ENCODE measurements at regions not wholly inside any gene's neighbourhood (a gene's known extent, or its start where the extent isn't known, plus 50 kb on each side); places are given as distances from the start of the nearest gene placed in this dataset.

GRCh38 chr19:33906578-33907335, 110.1 kb downstream of the KCTD15 start:
- no peak for TF ChIP-seq ZBTB7A (IDR thresholded peaks at IDR 0.05; ENCODE audit: low read depth)
- TF ChIP-seq RAD21 (IDR thresholded peaks at IDR 0.05; ENCODE audit: low read depth), result no peak
- TF ChIP-seq TAF1 (IDR thresholded peaks at IDR 0.05; ENCODE audit: low read depth), result no peak
- TF ChIP-seq, protein P1, sequence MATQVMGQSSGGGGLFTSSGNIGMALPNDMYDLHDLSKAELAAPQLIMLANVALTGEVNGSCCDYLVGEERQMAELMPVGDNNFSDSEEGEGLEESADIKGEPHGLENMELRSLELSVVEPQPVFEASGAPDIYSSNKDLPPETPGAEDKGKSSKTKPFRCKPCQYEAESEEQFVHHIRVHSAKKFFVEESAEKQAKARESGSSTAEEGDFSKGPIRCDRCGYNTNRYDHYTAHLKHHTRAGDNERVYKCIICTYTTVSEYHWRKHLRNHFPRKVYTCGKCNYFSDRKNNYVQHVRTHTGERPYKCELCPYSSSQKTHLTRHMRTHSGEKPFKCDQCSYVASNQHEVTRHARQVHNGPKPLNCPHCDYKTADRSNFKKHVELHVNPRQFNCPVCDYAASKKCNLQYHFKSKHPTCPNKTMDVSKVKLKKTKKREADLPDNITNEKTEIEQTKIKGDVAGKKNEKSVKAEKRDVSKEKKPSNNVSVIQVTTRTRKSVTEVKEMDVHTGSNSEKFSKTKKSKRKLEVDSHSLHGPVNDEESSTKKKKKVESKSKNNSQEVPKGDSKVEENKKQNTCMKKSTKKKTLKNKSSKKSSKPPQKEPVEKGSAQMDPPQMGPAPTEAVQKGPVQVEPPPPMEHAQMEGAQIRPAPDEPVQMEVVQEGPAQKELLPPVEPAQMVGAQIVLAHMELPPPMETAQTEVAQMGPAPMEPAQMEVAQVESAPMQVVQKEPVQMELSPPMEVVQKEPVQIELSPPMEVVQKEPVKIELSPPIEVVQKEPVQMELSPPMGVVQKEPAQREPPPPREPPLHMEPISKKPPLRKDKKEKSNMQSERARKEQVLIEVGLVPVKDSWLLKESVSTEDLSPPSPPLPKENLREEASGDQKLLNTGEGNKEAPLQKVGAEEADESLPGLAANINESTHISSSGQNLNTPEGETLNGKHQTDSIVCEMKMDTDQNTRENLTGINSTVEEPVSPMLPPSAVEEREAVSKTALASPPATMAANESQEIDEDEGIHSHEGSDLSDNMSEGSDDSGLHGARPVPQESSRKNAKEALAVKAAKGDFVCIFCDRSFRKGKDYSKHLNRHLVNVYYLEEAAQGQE (IDR thresholded peaks at IDR 0.05; ENCODE audit: low read depth), result no peak
- no peak for TF ChIP-seq NFIC (IDR thresholded peaks at IDR 0.05)
- TF ChIP-seq TCF12 (IDR thresholded peaks at IDR 0.05; ENCODE audit: low read depth), result no peak
- TF ChIP-seq CEBPB (IDR thresholded peaks at IDR 0.05), result no peak
- no peak for TF ChIP-seq CREB1 (IDR thresholded peaks at IDR 0.05; ENCODE audit: low read depth)
- no peak for TF ChIP-seq EP300 (IDR thresholded peaks at IDR 0.05; ENCODE audit: borderline replicate concordance)
- TF ChIP-seq MAX (IDR thresholded peaks at IDR 0.05), result no peak

DNA sequence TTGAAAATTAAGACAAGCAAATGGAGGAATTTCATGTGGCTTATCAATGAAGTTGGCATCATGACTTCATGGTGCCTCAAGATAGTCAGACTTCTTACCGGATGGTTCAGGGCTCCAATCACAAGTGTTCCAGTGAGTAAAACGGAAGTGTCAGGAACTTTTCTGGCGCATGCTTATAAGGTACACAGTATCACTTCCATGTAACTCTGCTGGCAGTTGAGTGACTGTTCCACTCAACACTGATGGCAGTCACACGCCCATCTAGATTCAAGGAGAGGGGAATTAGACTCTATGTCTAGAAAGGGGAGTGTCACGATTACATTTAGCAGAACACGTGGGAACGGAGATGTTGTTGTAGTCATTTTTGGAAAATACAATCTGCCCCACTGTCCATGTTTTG, 114.3 kb downstream of the KCTD15 start:
- no peak for TF ChIP-seq YY1 (IDR thresholded peaks at IDR 0.05; ENCODE audit: low read depth)
- no peak for TF ChIP-seq TCF12 (IDR thresholded peaks at IDR 0.05; ENCODE audit: low read depth)
- TF ChIP-seq, protein P1 (IDR thresholded peaks at IDR 0.05; ENCODE audit: low read depth), result no peak
- no peak for TF ChIP-seq TEAD4 (IDR thresholded peaks at IDR 0.05)
- TF ChIP-seq MAX (IDR thresholded peaks at IDR 0.05), result no peak
- TF ChIP-seq ZBTB7A (IDR thresholded peaks at IDR 0.05; ENCODE audit: low read depth), result no peak
- no peak for TF ChIP-seq FOXM1 (IDR thresholded peaks at IDR 0.05; ENCODE audit: borderline replicate concordance, low read depth)
- TF ChIP-seq RAD21 (IDR thresholded peaks at IDR 0.05; ENCODE audit: low read depth), result no peak
- no peak for TF ChIP-seq CEBPB (IDR thresholded peaks at IDR 0.05)
- TF ChIP-seq EGR1 (IDR thresholded peaks at IDR 0.05), result no peak
- no peak for TF ChIP-seq TAF1 (IDR thresholded peaks at IDR 0.05; ENCODE audit: low read depth)
- no peak for TF ChIP-seq NFIC (IDR thresholded peaks at IDR 0.05)

DNA sequence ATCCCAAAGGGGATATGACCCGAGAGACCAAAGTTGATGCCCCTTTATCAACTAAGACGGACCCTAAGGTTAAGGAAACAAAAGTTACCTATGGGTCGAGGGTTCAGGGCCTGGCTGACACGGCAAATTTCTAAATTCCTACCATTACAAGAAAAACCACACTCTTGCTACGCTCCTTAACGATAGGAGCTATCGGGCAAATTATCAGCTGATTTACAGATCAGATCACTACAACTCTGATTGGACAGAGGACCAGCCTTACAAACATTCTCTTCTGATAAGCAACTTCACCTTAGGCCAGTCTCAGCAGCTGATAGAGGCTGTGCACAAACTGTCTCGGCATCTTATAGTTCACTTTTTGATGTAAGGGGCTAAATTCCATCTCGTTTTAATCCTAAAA, 117.9 kb downstream of the KCTD15 start:
- TF ChIP-seq FOXM1 (IDR thresholded peaks at IDR 0.05; ENCODE audit: borderline replicate concordance, low read depth) (no peak), MAX (IDR thresholded peaks at IDR 0.05) (no peak), CEBPB (IDR thresholded peaks at IDR 0.05) (no peak), TAF1 (IDR thresholded peaks at IDR 0.05; ENCODE audit: low read depth) (no peak)

DNA sequence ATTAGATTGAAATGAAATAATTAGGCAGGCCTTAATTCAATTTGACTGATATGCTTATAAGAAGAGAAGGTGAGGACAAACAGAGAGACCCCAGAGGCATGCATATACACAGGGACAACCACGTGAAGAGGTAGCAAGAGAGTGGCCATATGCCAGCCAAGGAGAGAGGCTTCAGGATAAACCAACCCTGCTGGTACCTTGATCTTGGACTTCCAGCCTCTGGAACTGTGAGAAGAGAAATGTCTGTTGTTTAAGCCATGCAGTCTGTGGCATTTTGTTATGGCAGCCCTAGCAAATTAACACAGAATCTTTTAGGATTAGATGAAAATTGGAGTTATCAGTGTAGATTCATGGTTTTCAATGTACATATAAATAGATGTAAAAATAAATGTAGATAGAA, 120.1 kb downstream of the KCTD15 start:
- TF ChIP-seq FOXM1 (IDR thresholded peaks at IDR 0.05; ENCODE audit: borderline replicate concordance, low read depth) (no peak), CEBPB (IDR thresholded peaks at IDR 0.05) (no peak), EP300 (IDR thresholded peaks at IDR 0.05; ENCODE audit: borderline replicate concordance) (no peak), RAD21 (IDR thresholded peaks at IDR 0.05; ENCODE audit: low read depth) (no peak), ZBTB7A (IDR thresholded peaks at IDR 0.05; ENCODE audit: low read depth) (no peak), YY1 (IDR thresholded peaks at IDR 0.05; ENCODE audit: low read depth) (no peak)

DNA sequence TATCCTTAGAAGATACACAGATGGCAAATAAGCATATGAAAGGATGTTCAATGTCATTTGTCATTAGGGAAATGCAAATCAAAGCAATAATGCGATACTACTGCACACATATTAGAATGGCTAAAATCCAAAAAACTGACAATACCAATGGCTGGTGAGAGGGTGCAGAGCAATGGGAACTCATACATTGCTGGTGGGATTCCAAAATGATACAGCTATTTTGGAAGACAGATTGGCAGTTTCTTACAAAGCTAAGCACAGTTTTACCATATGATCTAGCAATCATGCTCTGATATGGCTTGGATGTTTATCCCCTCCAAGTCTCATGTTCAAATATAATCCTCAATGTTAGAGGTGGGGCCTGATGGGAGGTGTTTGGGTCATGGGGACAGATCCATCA, 122.6 kb downstream of the KCTD15 start:
- TF ChIP-seq EP300 (IDR thresholded peaks at IDR 0.05; ENCODE audit: borderline replicate concordance) (no peak), CEBPB (IDR thresholded peaks at IDR 0.05) (no peak)

DNA sequence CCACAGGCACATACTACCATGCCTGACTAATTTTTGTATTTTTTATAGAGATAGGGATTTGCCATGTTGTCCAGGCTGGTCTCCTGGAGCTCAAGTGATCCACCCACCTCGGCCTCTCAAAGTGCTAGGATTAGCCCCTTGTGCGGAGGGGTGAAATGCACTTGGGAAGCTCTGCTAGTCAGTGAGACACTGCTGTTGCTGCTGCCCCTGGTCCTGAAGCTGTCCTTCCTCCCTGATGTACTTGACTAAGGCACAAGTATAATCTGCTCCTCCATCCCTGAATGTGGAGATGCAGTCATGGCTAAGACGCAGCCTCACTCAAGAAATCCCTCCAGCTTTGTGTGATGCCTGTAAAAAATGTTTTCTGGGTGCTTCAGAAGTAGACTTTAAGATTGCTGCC, 124.5 kb downstream of the KCTD15 start:
- TF ChIP-seq, protein P1 (IDR thresholded peaks at IDR 0.05; ENCODE audit: low read depth), result peak; percentile 43; the same call in 1 of the 2 replicates
- no peak for TF ChIP-seq CREB1 (IDR thresholded peaks at IDR 0.05; ENCODE audit: low read depth)

Data from Ishikawa (cell line).